ENCODE measurements at regions not wholly inside any gene's neighbourhood (a gene's known extent, or its start where the extent isn't known, plus 50 kb on each side); places are given as distances from the start of the nearest gene placed in this dataset.
A peak's percentile ranks its signal among the peaks of the same experiment; 100 is the strongest.
"Not testable (repeated sequence)": the region's sequence is repeated elsewhere in the genome, so short reads cannot be mapped to it uniquely, and the experiment has no call there.

- no peak for DNase-seq
These were observed 926.4 kb upstream of the SLC35B3 start for GRCh38 chr6:9361749-9362148.

GRCh38 chr6:9360881-9361280, 925.5 kb upstream of the SLC35B3 start:
- DNase-seq = no peak

GRCh38 chr6:9347608-9348007, 912.3 kb upstream of the SLC35B3 start:
- DNase-seq = no peak

GRCh38 chr6:9346923-9347322, 911.6 kb upstream of the SLC35B3 start:
- DNase-seq = no peak

GRCh38 chr6:9335431-9335830, 900.1 kb upstream of the SLC35B3 start:
- DNase-seq = no peak

GRCh38 chr6:9334979-9335378, 899.6 kb upstream of the SLC35B3 start:
- DNase-seq = no peak

GRCh38 chr6:9332241-9332780, 897.0 kb upstream of the SLC35B3 start:
- DNase-seq = no peak

GRCh38 chr6:9316831-9317230, 881.5 kb upstream of the SLC35B3 start:
- no peak for DNase-seq

- no peak for DNase-seq
These were observed 880.8 kb upstream of the SLC35B3 start for GRCh38 chr6:9315966-9316650.

GRCh38 chr6:9308284-9308683, 872.9 kb upstream of the SLC35B3 start:
- no peak for DNase-seq

GRCh38 chr6:9307786-9308185, 872.4 kb upstream of the SLC35B3 start:
- no peak for DNase-seq

GRCh38 chr6:9307187-9307586, 871.8 kb upstream of the SLC35B3 start:
- no peak for DNase-seq

- DNase-seq = no peak
These were observed 860.3 kb upstream of the SLC35B3 start for GRCh38 chr6:9295644-9296043.

GRCh38 chr6:9292975-9293374, 857.6 kb upstream of the SLC35B3 start:
- DNase-seq = no peak

- DNase-seq = not testable (repeated sequence)
These were observed 855.0 kb upstream of the SLC35B3 start for GRCh38 chr6:9290342-9290741.

- DNase-seq = no peak
These were observed 837.3 kb upstream of the SLC35B3 start for GRCh38 chr6:9272671-9273070.

- DNase-seq = no peak
These were observed 831.4 kb upstream of the SLC35B3 start for GRCh38 chr6:9266741-9267140.

- DNase-seq = no peak
These were observed 821.9 kb upstream of the SLC35B3 start for GRCh38 chr6:9257215-9257614.

GRCh38 chr6:9254251-9254650, 818.9 kb upstream of the SLC35B3 start:
- no peak for DNase-seq

- DNase-seq = no peak
These were observed 817.5 kb upstream of the SLC35B3 start for GRCh38 chr6:9252799-9253198.

GRCh38 chr6:9250852-9251251, 815.5 kb upstream of the SLC35B3 start:
- peak; percentile 74 for DNase-seq

- DNase-seq = no peak
These were observed 812.8 kb upstream of the SLC35B3 start for GRCh38 chr6:9248133-9248532.

- DNase-seq = no peak
These were observed 805.5 kb upstream of the SLC35B3 start for GRCh38 chr6:9240861-9241260.

- no peak for DNase-seq
These were observed 801.1 kb upstream of the SLC35B3 start for GRCh38 chr6:9236443-9236842.

GRCh38 chr6:9233686-9234085, 798.3 kb upstream of the SLC35B3 start:
- no peak for DNase-seq
